HG02840 (cell line): ENCODE measurements at regions not wholly inside any gene's neighbourhood (a gene's known extent, or its start where the extent isn't known, plus 50 kb on each side); places are given as distances from the start of the nearest gene placed in this dataset.

Source experiments
- ATAC-seq: cut with Tn5 transposase; IDR thresholded peaks from one replicate; pipeline ENCODE4 v1.9.1; 2021; ENCODE audit warnings: mild to moderate bottlenecking, moderate library complexity, moderate number of reproducible peaks; ENCODE audit not compliant: unreplicated experiment, low FRiP score

DNA sequence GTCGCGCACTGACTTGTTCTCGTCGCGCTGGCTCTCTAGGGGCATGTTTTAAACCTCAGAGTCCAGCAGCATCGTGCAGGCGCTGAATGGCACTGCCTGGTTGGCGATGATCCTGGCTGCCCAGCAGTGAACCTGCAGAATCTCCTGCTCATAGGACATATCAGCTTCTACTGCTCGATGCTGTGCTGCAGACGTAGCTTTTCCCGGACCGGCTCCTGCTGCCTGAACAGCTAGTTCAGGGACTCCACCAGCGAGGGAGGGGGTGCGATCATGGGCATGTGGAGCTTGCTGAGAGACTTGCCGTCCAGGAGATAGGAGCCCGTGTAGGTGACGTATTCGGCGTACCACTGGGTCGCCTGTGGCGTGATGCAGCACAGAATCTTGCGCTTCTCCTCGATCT lies 890.0 kb upstream of the LRRTM1 start:
- no peak for ATAC-seq

DNA sequence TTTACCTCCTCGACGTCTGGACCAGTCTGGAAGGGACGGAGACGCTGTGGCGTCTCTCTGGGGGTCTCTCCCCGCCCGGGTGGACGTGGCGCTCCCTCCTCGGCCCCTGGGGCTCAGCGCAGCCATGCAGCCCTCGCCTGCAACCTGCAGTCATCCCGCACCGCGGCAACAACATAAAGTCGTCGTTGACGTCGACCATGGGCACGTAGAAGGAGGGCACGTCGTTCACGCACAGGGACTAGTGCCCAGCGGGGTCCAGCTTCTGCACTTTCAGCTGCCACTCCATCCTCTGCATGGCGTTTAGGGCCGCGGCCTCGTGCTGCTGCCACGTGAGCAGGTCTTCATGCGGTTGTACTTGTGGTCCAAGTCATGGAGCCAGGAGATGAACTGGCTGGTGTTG lies 889.6 kb upstream of the LRRTM1 start:
- no peak for ATAC-seq

- ATAC-seq, result no peak
These were observed 877.3 kb upstream of the LRRTM1 start for GRCh38 chr2:81181845-81182244.

DNA sequence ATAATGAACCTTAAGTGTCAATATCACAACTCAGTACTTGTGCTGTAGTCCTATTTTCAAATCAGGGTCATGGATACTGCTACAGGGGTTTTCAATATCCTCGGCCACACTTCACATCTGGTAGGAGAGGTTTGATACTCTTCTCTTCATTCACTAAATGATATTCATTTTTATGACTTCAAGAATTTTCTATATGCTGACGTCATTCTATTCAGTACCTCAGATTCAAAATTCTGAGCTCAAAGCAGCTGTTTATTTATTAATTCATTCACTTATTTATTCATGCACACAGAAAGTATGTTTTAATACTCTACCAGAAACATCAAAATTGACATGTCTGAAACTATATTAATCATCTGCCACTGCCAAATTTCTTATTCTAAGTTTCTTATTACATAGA lies 866.9 kb upstream of the LRRTM1 start:
- ATAC-seq, result no peak

DNA sequence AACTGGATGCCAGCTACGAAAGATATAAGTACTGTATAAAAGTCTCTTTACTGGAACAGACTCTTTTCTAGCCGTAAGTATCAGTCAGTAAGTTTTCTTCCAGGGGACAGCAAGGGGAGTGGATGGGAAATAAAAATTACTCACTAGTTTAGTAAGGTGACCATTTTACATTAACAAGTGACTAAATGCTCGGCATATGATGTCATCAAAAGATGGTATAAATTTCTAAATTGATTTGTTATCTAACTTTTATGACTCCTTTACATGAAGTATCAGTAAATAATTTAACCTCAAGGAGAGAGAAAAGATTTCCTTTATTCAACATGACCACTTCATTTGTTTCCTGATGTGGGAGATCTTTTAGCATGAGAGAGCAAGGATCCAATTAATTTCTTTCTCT lies 859.0 kb upstream of the LRRTM1 start:
- ATAC-seq, result no peak

- ATAC-seq, result no peak
These were observed 854.0 kb upstream of the LRRTM1 start for GRCh38 chr2:81158505-81158904.

DNA sequence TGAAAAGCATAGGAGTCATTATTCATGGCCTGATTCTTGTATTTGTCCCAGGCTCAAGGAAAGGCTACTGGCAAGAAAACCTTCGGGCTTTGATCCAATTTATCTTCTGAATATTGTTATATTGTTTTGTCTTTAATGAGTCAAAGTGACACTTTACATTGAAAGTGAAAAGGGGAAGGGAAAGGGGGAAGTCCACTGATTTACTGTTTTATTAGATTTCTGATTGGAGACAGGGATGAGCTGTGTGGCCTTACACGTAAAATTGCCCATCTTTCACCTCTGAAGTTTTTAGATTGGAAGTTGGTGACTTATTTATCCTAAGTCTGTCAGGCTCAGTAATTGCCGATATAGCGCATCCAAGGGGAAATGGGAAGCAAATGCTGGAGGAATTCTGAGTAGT lies 843.8 kb upstream of the LRRTM1 start:
- no peak for ATAC-seq

DNA sequence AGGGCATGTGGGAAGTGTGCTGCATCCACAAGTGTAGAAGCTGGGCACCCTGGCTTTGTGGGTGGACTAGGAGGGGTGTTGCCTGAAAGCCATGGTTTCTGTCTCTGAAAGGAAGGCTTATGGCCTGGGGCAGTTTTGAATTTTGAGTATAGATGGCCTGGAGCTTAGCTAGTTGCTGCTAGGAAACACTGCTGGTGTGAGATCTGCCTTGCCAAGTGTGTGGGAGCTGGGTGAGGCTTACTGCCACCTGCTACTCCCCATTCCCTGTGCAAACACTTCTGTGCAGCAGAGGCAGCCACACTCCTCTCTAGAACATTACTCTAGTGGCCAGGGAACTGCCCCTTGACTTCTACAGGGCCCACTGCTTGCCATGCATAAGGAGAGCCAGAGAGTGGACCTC lies 831.7 kb upstream of the LRRTM1 start:
- ATAC-seq, result no peak

- no peak for ATAC-seq
These were observed 792.8 kb upstream of the LRRTM1 start for GRCh38 chr2:81097361-81097760.

- ATAC-seq, result no peak
These were observed 788.5 kb upstream of the LRRTM1 start for GRCh38 chr2:81093031-81093430.

DNA sequence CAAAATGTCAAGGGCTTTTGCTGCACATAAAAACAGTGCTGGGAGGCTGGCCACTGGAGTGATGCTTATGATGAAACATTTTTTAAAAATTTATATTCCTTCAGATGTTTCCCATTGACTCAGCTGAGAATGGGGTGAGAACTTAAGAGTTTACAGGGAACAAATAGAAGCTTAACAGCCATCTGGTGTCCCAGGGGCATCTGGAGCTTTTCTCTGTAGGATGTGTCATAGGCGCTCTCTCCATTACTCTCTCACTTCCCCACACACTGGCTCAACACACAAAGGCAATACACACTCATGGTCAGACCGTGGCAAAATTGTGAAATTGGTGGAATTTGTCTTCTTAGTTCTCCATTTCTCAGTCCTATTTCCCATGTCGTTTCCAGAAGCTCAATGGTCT lies 783.1 kb upstream of the LRRTM1 start:
- no peak for ATAC-seq

GRCh38 chr2:81084101-81084500 lies 779.5 kb upstream of the LRRTM1 start:
- ATAC-seq, result no peak

DNA sequence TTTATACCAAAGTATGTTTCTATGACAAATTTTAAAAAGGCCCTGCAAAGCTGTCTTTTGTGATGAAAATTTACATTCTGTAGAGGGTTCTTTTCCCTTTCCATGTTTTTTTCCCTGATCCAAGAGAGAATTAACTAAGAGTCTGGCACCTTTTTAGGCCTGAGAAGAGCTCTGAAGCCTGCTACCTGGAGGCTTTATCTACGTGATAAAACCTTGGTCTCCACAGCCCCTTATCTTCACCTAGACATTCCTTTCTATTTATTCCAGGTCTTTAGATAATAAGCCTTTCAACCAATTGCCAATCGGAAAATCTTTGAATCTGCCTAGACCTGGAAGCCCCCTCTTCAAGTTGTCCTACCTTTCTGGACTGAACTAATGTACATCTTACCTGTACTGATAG lies 774.1 kb upstream of the LRRTM1 start:
- no peak for ATAC-seq

DNA sequence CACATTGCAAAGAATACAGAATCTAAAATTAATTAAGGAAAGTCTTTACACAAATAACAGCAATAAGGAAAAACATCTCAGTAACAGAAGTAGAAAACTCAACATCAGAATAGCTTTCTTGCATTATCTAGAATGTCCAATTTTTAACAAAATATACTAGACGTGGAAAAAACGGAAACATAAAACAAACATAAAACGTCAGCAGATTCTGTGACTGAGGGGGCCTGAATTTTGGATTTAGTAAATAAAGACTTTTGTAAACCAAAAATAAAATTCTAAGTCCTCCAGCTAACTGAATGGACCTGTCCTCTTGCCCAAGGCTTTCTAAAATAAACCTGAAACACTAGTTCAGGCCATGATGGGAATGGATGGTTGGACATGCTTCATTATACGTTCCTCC lies 773.5 kb upstream of the LRRTM1 start:
- ATAC-seq, result no peak

DNA sequence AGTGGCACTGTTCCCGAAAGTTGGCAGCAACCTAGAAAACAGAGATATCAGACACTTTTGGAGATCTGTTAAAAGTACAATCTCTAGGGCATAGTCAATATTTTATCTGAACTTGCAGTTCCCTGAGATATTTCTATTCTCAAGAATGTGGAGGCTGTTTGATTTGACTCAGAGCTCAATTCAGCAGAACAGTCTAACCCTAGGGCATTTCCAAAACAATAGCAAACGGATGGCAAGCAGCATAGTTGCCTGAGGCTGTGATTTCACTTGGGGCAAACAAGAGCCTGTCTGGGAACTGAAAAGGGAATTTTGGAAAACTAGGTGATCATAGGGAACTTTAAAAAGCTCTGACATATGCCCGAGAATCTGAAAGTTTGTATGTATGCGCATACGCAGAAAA lies 772.8 kb upstream of the LRRTM1 start:
- ATAC-seq, result no peak

DNA sequence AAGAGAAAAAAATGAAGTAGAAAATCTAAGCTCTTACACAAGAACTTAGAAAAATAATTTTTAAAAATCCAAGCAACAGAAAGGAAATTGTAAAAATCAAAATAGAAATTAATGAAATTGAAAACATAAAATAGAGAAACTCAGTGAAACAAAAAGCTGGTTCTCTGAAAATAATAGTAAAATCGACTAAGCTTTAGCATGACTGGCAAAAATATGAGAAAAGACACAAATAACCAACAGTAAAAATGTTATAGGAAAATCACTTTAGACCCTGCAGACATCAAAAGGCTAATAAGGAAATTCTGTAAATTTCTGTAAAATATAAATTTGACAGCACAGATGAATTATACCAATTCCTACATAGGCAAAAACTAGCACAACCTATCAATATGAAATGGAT lies 768.9 kb upstream of the LRRTM1 start:
- no peak for ATAC-seq

- no peak for ATAC-seq
These were observed 763.6 kb upstream of the LRRTM1 start for GRCh38 chr2:81068144-81068543.

DNA sequence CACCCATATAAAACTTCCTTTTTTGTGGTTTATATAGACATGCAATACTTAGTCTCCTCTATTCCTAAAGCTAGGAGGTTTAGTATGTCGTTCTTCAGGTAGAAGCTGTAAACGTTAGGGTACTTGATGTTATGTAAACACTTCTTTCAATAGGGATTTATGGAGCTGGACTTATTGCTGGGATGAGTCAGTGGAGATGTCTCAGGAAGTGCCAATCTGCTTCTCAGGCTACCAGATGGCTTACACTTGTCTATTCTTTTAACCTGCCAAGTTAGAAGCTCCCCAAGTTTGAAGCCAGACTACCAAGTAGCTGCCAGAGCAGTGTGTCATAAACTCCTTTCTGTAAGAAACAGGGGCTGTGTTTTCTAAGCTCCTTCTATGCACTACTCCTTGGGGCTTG lies 756.5 kb upstream of the LRRTM1 start:
- ATAC-seq, result no peak

DNA sequence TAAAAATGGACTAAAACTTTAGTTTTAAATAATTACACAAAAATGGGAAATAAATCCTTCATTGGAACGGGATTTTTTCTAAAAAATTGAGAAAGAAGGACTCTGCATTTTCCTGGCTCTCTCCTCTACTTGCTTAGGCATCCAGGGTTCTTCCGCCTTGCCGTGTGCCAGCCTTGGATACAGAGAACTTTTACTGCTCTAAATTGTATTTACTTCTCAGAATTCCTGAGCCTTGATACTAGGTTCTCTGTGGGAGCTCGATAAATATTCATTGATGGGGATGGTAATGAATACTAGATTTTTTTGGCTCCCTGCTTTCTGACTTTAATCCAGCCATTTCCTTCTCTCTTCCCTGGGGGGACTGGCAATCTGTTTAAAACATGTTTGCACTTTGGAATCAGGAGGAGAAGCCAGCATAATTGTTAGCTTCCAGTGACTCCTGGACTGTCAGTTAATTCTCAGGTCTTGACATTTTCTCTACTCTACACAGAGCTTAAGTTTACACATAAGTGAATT lies 746.1 kb upstream of the LRRTM1 start:
- ATAC-seq, result no peak

DNA sequence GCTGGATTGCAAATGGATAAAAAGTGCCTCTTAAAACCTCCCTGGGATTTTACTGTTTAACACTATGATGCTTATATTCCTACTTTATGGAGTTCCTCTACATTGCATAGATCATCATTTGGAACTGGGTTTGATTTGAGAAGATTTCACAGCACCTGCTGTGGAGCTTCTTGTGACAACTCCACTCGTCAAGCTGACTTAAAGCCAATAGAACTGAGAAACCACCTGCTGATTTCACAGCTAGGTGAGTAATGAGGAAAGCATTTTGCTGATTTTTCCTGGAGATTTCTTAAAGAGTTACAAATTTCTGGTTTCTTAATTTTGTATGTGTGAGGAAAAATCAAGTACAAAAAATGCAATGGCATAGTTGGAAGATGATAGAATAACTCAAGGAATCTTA lies 739.1 kb upstream of the LRRTM1 start:
- no peak for ATAC-seq

DNA sequence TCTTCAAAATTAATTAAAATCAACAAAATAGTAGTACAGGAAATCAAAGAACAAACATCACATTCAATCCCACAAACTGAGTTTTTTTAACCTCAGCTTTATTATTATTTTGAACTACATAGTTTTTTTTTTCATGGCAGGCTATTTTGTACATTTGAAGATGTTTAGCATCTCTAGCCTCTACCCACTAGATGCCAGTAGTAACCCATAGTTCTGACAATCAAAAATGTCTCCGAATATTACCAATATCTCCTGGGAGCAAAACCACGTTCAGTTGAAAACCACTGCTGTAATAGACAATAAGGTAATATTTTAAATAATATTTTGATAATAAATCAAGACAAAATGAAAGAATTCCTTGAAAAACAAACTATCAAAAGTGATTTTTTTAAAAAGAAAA lies 702.6 kb upstream of the LRRTM1 start:
- ATAC-seq, result no peak

DNA sequence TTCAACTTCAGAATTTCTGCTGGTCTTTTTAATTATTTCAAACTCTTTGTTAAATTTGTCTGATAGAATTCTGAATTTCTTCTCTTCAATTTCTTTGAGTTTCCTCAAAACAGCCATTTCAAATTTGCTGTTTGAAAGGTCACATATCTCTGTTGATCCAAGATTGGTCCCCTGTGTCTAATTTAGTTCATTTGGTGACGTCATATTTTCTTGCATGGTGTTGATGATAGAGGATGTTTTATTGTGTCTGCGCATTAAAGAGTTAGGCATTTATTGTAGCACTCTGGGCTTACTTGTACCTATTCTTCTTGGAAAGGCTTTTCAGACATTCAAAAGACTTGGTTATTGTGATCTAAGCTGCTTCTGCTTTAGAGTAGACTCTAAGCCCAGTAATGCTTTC lies 698.4 kb upstream of the LRRTM1 start:
- ATAC-seq, result no peak

DNA sequence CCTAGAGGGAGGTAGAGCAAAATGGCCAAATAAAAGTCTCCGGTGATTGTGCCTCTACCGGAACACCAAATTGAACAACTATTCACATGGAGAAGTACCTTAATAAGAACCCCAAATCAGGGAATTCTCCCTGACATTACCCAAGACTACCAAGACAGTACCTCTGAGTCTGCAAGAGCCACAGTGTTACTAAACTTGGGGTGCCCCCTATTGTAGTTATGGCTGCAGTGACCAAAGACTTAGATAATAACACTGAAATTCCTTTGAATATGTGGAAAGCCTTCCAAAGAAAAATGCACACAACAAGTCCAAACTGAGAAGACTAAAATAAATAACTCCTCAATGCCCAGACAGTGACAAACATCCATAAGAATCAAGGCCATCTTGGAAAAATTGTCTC lies 682.9 kb upstream of the LRRTM1 start:
- no peak for ATAC-seq
